ENCODE measurements at regions not wholly inside any gene's neighbourhood (a gene's known extent, or its start where the extent isn't known, plus 50 kb on each side); places are given as distances from the start of the nearest gene placed in this dataset.

GRCh38 chr21:31406510-31406909 lies 62.4 kb upstream of the TIAM1 start:
- DNase-seq = no peak

GRCh38 chr21:31405604-31406003 lies 61.5 kb upstream of the TIAM1 start:
- no peak for DNase-seq

DNA sequence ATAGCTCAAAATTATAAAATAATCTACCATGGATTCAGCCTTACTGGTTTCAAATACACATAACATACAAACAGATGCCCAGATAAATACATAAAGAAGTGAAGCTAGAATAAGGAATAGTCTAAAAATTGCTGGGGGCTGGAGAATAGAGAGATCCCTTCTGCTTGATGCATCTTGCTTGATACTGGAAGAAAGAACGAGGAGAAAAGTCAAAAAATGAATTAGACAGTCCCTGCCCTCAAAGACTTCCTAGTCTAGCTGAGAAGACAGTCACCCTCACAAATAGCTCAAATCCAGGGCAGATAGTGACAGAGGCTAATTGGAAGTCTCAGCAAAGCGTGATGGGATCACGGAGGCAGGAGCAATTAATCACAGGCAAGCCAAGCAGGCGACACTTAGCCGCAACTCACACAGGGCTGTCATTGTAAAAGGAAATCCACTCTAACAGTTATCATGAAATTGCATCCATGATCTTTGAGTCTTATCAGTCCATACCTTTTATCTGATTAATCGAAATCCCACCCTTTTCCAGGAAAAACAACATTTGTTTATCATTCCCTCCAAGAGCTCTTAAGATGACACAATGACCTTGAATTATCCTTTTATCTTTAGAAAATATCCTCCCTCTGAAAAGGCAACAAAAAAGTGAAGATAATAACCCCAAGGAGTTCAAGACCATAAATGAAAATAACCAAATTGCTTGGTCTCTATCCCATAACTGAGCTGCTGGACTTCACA lies 59.7 kb upstream of the TIAM1 start:
- DNase-seq = no peak

DNA sequence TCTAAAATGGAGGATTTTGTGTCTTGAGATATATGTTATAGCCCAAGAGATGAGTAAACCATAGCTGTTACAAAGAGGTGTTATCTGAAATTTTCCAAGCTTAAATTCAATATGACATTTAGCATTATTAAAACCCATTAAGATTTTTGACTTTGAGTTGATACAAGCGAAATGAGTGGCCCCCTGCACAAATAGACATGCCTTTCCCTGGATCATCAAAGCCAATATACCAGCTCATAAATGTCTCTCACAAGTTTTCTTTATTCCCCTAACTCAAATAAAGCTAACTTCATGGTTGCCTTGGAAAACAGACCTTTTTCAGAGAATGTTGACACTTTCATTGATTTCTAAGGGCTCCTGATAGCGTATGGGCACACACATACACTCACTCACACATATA lies 55.5 kb upstream of the TIAM1 start:
- no peak for DNase-seq

GRCh38 chr21:31398574-31398973 lies 54.5 kb upstream of the TIAM1 start:
- DNase-seq = no peak

GRCh38 chr21:31397939-31398338 lies 53.9 kb upstream of the TIAM1 start:
- DNase-seq = peak; percentile 5

DNA sequence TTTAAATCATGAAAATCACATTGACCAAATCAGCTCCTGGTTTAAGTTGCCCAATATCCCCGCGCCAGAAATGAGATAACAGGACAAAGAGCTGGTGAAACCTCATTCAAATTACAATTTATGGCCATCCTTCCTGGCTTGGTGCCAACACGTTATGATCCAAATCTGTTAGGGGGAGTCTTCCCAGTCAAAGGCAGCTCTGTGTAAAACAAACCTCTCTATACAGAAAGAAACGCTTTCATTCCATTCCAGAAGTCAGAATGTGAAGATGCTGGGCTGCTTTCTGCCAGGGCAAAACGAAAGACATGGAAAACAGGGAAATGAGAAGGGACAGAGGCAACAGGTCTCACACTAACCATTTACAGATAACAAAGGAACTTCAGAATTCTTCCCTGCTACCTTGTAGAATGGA lies 53.5 kb upstream of the TIAM1 start:
- DNase-seq = no peak

- no peak for DNase-seq
These were observed 53.0 kb upstream of the TIAM1 start for GRCh38 chr21:31397030-31397429.

DNA sequence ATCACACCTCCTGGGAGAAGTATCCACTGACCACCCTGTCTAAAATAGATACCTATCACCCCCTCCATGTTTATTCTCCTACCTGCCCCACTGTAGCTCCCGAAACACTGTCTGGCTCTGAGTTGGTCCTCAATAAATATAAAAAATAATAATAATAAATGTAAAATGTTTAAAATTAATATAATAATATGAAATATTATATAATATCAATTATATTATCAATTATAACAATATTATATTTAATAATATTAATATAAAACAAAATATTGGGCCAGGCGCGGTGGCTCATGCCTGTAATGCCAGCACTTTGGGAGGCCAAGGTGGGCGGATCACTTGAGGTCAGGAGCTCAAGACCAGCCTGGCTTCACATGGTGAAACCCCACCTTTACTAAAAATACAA lies 52.3 kb upstream of the TIAM1 start:
- no peak for DNase-seq

GRCh38 chr21:31395791-31396190 lies 51.7 kb upstream of the TIAM1 start:
- no peak for DNase-seq

DNA sequence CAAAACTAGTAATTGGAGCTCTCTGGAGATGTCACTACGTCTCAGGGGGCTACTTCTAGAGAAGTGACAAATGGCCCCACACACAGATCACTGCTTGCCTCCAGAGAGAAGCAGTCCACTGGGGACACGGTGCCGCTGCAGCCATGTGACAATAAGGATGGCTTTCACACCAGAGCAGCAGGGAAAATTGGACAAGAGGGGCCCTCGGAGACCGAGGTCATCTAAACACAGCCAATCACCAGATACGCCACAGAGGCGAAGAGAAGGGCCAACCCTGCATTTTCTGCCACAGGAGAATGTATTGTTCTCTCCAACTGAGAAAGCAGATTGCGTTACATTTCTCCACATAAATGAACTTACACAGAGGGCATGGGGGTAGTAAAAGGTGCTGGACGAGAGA lies 51.2 kb upstream of the TIAM1 start:
- DNase-seq = no peak

GRCh38 chr21:31394309-31394708 lies 50.2 kb upstream of the TIAM1 start:
- no peak for DNase-seq
